Stimulated activated CD8-positive, alpha-beta memory T cell treated with anti-CD3 and anti-CD28 coated beads, Interleukin-12 subunit alpha, Interleukin-12 subunit beta, amount 100 ng/mL, for 4 hours (primary cell): ENCODE measurements at regions not wholly inside any gene's neighbourhood (a gene's known extent, or its start where the extent isn't known, plus 50 kb on each side); places are given as distances from the start of the nearest gene placed in this dataset.
"Not testable (repeated sequence)": the region's sequence is repeated elsewhere in the genome, so short reads cannot be mapped to it uniquely, and the experiment has no call there.

Experiments used
- DNase-seq: peaks from one replicate; pipeline ENCODE4 v3.0.0-alpha.2; 2020; ENCODE audit warnings: low read depth

- no peak for DNase-seq
Measured at GRCh38 chr20:53773792-53774401, 180.3 kb upstream of the ZNF217 start.

- not testable (repeated sequence) for DNase-seq
Measured at GRCh38 chr20:53773066-53773791, 179.6 kb upstream of the ZNF217 start.

DNA sequence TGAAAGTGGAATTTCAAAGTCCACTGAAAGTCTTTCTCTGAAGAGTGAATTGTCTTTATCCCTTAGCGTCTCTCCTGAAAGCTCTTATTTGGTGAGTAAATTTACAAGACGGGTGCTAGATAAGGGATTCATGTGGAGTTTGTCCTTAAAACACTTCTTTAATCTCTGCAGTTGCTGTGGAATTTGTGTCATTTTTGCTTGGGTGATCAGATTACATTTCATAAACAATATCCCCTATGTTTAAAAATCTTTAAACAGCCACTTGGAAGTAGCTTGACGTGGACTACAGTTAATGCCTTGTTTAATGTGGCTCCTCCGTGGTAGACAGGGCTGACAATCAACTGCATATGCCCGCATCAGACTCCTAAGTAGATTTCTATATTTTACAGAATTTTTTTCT, 175.4 kb upstream of the ZNF217 start:
- no peak for DNase-seq

DNA sequence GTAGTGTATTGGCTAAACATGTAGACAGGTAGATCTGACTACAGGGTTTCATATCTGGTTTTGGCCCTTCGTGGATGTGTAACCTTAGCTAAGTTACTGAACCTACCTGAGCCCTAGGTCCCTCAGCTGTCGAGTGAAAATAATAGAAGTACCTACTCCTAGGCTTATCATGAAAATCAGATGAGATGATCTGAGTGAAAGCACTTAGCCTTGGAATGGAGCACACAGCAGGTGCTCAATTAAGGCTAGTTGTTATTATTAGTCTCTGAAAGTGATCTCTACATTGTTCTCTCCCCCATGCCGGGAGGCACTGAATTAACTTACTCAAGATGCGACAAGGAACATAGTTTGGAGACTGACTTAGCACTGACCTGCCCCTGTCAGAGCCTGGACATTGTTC, 174.7 kb upstream of the ZNF217 start:
- DNase-seq: no peak

- no peak for DNase-seq
Measured at GRCh38 chr20:53767206-53767930, 173.7 kb upstream of the ZNF217 start.

GRCh38 chr20:53764415-53764800, 170.8 kb upstream of the ZNF217 start:
- DNase-seq: no peak

DNA sequence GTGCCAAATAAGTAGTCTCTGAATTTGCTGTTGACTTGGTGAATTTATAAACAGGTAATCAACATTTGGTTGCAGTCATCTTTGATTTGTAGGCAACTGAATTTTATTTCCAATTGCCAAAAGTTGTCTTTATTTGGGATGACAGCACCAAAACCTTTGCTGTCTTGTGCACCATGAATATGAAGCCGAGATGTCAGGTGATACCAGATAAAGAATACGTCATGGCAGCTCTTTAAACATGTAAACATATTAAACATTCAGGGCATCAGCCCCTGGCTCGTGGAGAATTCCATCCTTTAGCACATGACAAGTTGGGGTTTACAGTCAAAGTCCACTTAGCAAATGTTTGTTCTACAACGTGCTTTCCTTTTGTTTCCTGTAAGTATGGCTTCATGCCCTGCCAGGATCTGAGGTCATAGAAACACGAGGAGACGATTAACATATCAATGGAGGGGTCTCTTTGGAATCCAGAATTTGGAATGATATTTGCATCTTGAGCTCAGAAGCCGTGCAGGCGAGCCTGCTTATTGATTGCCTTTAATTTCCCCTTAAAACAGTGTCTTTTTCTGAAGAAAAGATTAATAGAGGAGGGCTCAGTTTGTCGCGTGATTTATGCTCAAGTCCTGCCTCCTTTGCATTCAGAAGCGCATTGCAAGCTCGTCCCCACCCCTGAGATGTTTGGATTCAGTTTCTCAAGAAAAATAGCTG, 170.2 kb upstream of the ZNF217 start:
- DNase-seq: no peak

DNA sequence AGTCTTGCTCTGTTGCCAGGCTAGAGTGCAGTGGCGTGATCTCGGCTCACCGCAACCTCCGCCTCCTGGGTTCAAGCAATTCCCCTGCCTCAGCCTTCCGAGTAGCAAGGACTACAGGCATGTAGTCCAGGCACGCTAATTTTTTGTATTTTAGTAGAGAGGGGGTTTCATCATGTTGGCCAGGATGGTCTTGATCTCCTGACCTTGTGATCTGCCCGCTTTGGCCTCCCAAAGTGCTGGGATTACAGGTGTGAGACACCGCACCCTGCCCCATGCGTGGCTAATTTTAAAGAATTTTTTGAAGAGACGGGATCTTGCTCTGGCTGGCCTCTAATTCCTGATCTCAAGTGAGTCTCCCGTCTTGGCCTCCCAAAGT, 168.8 kb upstream of the ZNF217 start:
- DNase-seq: not testable (repeated sequence)

DNA sequence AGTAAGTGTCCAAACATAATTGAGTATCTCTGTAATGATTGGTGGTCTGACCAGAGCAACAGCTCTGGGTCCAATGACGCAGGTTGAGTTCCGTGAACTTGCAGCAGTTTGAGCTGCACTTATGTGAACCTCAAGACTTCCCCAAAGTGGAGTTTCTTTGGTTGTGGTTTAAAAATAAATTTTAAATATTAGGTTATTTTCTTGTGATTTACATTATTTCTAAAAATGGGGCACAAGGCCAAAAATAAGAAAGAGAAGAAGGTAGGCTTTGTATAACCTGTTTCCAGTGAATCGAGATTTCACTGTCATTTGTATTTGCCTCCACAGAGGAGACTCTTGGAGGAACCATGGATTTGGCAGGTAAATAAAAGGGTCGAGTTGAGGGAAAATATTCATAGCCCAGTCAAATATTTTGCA, 166.4 kb upstream of the ZNF217 start:
- DNase-seq: no peak

- no peak for DNase-seq
Measured at GRCh38 chr20:53757472-53757913, 163.9 kb upstream of the ZNF217 start.

- no peak for DNase-seq
Measured at GRCh38 chr20:53755733-53756531, 162.3 kb upstream of the ZNF217 start.

DNA sequence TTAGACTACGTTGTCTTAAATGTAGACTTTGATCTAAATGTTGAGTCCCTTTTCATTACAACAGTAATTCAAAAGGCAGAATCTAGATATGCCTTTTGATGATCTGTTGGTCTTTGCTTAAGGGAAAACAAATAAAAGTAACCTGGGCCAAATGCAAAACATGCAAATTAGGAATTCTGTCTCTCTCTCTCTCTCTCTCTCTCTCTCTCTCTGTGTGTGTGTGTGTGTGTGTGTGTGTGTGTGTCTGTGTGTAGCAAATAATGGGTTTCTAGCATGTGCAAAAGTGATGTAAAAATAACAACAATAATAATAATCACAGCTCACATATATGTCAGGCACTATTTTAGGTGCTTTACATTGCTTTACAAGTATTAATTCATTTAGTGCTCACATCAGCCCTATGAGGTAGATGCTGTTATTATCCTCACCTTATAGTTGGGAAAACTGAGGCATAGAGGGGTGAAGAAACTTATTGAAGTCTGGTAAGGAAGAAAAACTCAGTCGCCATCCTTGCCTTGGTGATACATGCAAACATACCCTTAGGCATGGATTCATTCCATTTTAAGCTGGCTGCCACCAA, 160.3 kb upstream of the ZNF217 start:
- no peak for DNase-seq

DNA sequence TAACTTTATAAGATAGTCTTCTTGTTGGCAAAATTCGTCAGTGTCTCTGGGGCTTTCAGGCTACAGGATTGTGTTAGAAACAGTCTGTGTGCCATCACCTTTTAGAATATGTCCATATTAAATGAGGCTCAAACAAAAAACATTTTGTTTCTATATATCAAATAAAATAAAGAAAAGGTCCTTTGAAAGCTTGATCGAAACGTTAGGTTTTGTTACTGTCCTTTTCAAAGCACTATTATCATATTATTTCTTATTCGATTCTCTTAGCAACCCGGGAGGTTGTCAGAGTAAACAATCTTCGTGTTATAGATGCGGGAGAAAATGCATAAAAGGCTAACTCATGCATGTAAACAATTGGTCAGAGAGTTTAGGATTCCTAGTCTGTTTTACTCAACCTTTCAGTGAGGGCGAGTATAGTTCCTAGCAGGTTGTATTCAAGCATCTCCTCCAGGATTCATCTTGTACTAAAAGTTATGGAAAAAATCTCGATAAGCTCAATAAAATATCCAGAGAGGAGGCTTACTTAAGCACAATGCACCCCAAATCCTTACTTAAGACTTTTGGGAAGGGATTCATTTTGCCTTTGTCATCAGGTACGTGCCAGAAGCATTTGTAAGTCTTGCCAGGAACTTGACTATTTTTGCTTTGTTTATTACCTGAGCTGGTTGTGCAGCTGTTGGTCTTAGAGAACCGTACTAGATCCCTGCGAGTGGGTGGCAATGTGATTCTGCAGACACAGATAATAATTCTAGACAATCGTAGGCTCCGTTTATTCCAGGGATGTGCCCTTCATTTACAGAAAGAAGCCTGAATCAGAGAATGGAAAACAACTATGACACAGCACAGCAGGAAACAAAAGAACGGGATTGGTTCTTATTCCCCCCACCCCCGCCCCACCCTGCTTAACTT, 159.6 kb upstream of the ZNF217 start:
- no peak for DNase-seq

GRCh38 chr20:53752583-53752970, 158.9 kb upstream of the ZNF217 start:
- DNase-seq: no peak

DNA sequence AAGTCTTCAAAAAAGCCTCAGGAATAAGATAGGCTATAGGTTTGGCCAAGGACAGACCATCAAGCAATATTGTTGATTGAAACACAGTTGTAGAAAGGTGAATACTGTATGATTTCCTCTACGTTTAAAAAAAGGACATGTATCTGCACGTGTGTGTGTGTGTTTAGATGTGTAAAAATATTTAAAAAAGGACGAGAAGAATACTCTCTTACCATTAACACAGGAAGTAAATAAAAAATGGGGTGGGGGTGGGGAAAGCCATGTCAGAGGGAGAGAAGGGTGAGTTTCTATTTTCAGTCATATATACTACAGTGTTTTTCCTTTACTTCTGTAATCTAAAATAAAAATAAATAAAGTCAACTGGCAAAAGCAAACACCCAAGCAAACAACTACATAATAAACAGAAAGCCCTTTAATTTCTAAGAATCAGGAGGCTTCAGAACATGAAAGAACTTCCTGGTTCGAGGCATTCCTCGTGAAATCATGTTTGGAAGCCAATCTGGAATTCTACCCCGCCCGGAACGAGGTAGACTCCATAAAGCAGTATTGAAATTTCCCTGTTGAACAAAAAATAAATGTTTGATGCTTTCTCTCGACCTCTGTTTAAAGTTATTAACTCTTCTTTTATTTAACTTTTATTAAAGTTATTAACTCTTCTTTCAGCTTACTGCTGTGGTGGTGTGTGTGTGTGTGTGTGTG, 158.1 kb upstream of the ZNF217 start:
- DNase-seq: no peak

GRCh38 chr20:53750827-53751619, 157.4 kb upstream of the ZNF217 start:
- DNase-seq: peak; percentile 17

GRCh38 chr20:53749499-53749898, 155.9 kb upstream of the ZNF217 start:
- no peak for DNase-seq

DNA sequence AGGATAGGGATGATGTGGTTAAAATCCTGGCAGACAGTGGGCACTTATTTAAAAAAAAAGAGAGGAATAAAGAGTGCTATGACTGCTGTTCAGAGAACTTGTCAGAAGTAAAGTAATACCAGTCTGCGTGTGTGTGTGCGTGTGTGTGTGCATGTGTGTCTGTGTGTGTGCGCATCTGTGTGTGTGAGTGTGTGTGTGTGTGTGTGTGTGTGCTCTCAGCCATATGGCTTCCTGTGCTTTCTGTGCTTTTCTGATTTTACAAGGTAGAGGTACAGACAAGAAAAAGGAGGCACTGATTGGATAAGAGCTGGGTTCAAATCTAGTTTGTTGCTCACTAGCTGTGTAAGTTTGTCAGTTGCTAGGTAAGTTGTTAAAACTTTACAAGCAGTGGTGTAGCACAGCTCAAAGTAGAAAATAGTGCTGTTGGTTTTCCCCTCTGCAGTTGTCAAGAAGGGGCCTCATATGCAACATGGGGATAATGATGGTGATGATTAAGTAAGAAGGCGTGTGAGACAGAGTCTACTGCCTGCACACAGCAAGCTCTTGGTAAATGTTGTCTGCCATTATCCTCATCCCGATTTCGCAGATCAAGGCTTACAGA, 155.3 kb upstream of the ZNF217 start:
- no peak for DNase-seq
